Uterus (tissue), 3 donors: ENCODE measurements at regions not wholly inside any gene's neighbourhood (a gene's known extent, or its start where the extent isn't known, plus 50 kb on each side); places are given as distances from the start of the nearest gene placed in this dataset.

Source experiments
- DNase-seq, 2 donors: peaks; one replicate each; pipeline ENCODE4 v3.0.0-alpha.2; 2019 to 2020
- H3K27ac ChIP-seq, 2 donors: fragments of 200-600 bp; sonication (generic); 1 replicate in 1 of 2; 2 replicates in 1 of 2; pipeline ENCODE4 v1.5.1; 2016 to 2018
- H3K27me3 ChIP-seq, 2 donors: fragments of 200-600 bp; sonication (generic); one replicate each; pipeline ENCODE4 v1.5.1; 2018 to 2019; ENCODE audit warnings: control low read depth in 1 of 2
- H3K36me3 ChIP-seq, 2 donors: fragments of 200-600 bp; sonication (generic); one replicate each; pipeline ENCODE4 v1.5.1; 2019; ENCODE audit warnings: control low read depth in 1 of 2
- H3K4me1 ChIP-seq, 2 donors: fragments of 200-600 bp; sonication (generic); one replicate each; pipeline ENCODE4 v1.5.1; 2018 to 2019; ENCODE audit warnings: control low read depth in 1 of 2
- H3K4me3 ChIP-seq, 2 donors: fragments of 200-600 bp; sonication (generic); 1 replicate in 1 of 2; 2 replicates in 1 of 2; pipeline ENCODE4 v1.5.1; 2018 to 2019; ENCODE audit warnings: mild to moderate bottlenecking in 1 of 2
- H3K9me3 ChIP-seq, 2 donors: fragments of 200-600 bp; sonication (generic); one replicate each; pipeline ENCODE4 v1.5.1; 2019; ENCODE audit warnings: control low read depth in 1 of 2
- CTCF ChIP-seq, 4 experiments: fragments of 200-600 bp in 2 of 4; fragments of 450-650 bp in 2 of 4; sonication (generic) in 2 of 4; IDR thresholded peaks; one replicate each; pipeline ENCODE4 v1.5.1; 2016 to 2019; ENCODE audit warnings: antibody characterized with exemption in 4 of 4, mild to moderate bottlenecking in 2 of 4, moderate library complexity in 1 of 4
- POLR2A ChIP-seq, 2 donors: fragments of 450-650 bp; IDR thresholded peaks; one replicate each; pipeline ENCODE4 v1.6.1; 2016; ENCODE audit warnings: antibody characterized with exemption in 2 of 2, mild to moderate bottlenecking in 1 of 2, moderate library complexity in 1 of 2
- intact Hi-C: fragments of 100-400 bp; cut with DNase I; formaldehyde crosslinking; loops from one replicate; pipeline ENCODE4 v1.15.1; 2023; ENCODE audit warnings: low total_unique reads
- donor health status: DM: yes; HTN: yes; CAD: no.

DNA sequence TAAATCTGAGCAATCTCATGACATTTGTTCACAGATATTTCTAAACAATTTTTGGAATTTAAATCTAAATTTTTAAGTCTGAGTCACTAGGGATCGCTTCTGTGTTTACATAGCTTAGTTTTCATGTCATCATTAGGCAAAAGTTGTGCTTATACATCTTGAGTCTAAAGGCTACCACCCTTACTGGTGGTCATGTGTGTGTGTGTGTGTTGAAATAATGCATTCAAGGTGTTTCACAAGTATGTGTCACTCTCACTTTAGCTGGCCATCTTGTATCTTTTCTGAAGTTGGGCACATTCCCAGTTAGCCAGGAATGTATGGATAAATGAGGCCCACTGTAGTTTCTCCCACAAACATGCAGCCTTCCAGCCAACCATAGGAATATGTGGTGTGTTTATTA lies 1162.5 kb upstream of the PRMT6 start:
- intact Hi-C loops, result no loop called here
- no peaks in the 10 kb centered on the region for H3K27me3 ChIP-seq
- H3K27ac ChIP-seq, result no peak overlapping the region
- no peak for DNase-seq
- H3K9me3 ChIP-seq, result no peaks in the 10 kb centered on the region
- no peaks in the 10 kb centered on the region for H3K4me1 ChIP-seq
- TF ChIP-seq POLR2A (IDR thresholded peaks at IDR 0.05) (no peak), CTCF (IDR thresholded peaks at IDR 0.05) (no peak)
- H3K4me3 ChIP-seq, result no peak overlapping the region
- no peaks in the 10 kb centered on the region for H3K36me3 ChIP-seq

- H3K27me3 ChIP-seq, result no peaks in the 10 kb centered on the region
- H3K9me3 ChIP-seq, result no peaks in the 10 kb centered on the region
- intact Hi-C loops, result no loop called here
- H3K4me3 ChIP-seq, result no peak overlapping the region
- TF ChIP-seq CTCF (IDR thresholded peaks at IDR 0.05), result no peak
- TF ChIP-seq POLR2A (IDR thresholded peaks at IDR 0.05), result no peak
- H3K27ac ChIP-seq, result no peak overlapping the region
- H3K4me1 ChIP-seq, result no peaks in the 10 kb centered on the region
- H3K36me3 ChIP-seq, result no peaks in the 10 kb centered on the region
- no peak for DNase-seq
These were observed 1146.7 kb upstream of the PRMT6 start for GRCh38 chr1:105909811-105910210.

GRCh38 chr1:105914403-105914802 lies 1142.1 kb upstream of the PRMT6 start:
- H3K4me3 ChIP-seq, result no peak overlapping the region
- H3K36me3 ChIP-seq, result no peaks in the 10 kb centered on the region
- no peaks in the 10 kb centered on the region for H3K4me1 ChIP-seq
- H3K9me3 ChIP-seq, result no peaks in the 10 kb centered on the region
- H3K27me3 ChIP-seq, result no peaks in the 10 kb centered on the region
- no peak for DNase-seq
- TF ChIP-seq POLR2A (IDR thresholded peaks at IDR 0.05) (no peak), CTCF (IDR thresholded peaks at IDR 0.05) (no peak)
- no peak overlapping the region for H3K27ac ChIP-seq
- intact Hi-C loops, result no loop called here

DNA sequence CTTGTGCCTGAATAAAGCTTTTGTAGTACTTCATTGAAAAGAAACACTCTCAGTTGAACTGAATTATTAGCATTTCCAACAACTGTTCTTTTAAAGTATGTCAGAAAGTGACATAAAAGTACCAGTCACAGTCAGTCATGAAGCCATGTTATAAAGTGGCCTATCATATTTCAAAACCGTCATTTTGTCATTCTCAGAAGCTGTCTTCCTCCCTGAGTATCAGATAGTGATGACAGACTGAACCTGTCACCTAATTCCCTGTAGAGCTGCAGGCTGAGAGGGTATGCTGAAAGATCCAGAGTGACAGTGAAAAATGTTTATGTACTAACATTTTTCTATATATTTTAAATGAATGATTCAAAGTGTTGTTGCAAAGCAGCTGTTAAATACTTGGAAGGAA lies 1121.7 kb upstream of the PRMT6 start:
- Histone ChIP-seq H3K27me3 (no peaks in the 10 kb centered on the region), H3K4me1 (no peaks in the 10 kb centered on the region), H3K9me3 (no peaks in the 10 kb centered on the region), H3K36me3 (no peaks in the 10 kb centered on the region), H3K27ac (no peak overlapping the region), H3K4me3 (no peak overlapping the region)
- DNase-seq, result no peak
- TF ChIP-seq POLR2A (IDR thresholded peaks at IDR 0.05), result no peak
- intact Hi-C loops, result no loop called here

- H3K4me1 ChIP-seq, result no peaks in the 10 kb centered on the region
- H3K27ac ChIP-seq, result no peak overlapping the region
- no peak overlapping the region for H3K4me3 ChIP-seq
- no peaks in the 10 kb centered on the region for H3K27me3 ChIP-seq
- intact Hi-C loops, result no loop called here
- no peak for DNase-seq
- no peaks in the 10 kb centered on the region for H3K36me3 ChIP-seq
- no peaks in the 10 kb centered on the region for H3K9me3 ChIP-seq
- TF ChIP-seq POLR2A (IDR thresholded peaks at IDR 0.05), result no peak
- TF ChIP-seq CTCF (IDR thresholded peaks at IDR 0.05), result no peak
These were observed 1091.6 kb upstream of the PRMT6 start for GRCh38 chr1:105964879-105965278.

GRCh38 chr1:105997516-105997915 lies 1059.0 kb upstream of the PRMT6 start:
- DNase-seq, result no peak
- H3K4me1 ChIP-seq, result no peaks in the 10 kb centered on the region
- no peak overlapping the region for H3K4me3 ChIP-seq
- no peaks in the 10 kb centered on the region for H3K9me3 ChIP-seq
- intact Hi-C loops, result no loop called here
- no peaks in the 10 kb centered on the region for H3K36me3 ChIP-seq
- no peaks in the 10 kb centered on the region for H3K27me3 ChIP-seq
- H3K27ac ChIP-seq, result no peak overlapping the region
- TF ChIP-seq CTCF (IDR thresholded peaks at IDR 0.05), result no peak
- TF ChIP-seq POLR2A (IDR thresholded peaks at IDR 0.05), result no peak
